NCI-H1694 treated with DMSO at 0.1 percent for 48 hours (cell line): ENCODE measurements at regions not wholly inside any gene's neighbourhood (a gene's known extent, or its start where the extent isn't known, plus 50 kb on each side); places are given as distances from the start of the nearest gene placed in this dataset.
A peak's percentile ranks its signal among the peaks of the same experiment; 100 is the strongest.
"Not testable (repeated sequence)": the region's sequence is repeated elsewhere in the genome, so short reads cannot be mapped to it uniquely, and the experiment has no call there.

Source experiments
- DNase-seq: peaks from one replicate; lab custom pipeline; 2025; lab: John Stamatoyannopoulos, UW

DNA sequence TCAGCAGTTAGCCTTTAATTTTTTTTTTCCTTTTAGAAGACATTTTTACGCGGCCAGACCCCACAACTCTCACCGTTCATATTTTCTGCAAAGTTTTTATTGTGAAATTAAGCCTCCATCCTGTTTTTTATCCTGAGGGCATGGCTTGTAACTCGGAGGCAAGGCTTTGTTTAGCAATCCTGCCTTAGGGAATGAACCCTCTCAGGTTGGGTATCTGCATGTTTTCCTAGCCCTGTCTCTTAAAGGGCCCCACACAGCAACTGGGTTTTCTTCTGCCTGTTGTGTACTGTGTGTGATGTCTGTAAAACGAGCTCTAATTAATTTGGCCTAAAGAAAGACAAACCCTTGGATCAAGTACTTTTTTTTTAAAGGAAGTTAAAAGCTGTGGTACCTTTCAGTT is 130.2 kb upstream of the COBL start:
- no peak for DNase-seq

DNA sequence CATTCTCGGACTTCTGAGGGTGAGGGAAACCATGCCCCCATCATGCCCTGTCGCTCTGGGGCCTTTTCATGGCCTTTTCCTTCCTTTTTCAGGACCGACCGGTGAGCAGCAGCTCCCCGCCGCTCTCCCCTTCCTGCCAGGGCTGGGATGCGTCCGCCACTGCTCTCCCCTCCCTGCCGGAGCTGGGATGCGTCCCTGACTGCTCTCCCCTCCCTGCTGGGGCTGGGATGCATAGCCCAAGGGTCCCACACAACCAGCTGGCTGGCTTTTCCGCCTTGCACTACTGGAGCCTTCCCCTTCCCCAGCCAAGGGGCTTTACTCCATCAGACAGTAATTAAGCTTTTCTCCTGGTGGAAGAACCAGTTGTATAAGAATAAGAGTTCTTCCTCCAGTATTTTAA is 129.7 kb upstream of the COBL start:
- DNase-seq, result no peak

DNA sequence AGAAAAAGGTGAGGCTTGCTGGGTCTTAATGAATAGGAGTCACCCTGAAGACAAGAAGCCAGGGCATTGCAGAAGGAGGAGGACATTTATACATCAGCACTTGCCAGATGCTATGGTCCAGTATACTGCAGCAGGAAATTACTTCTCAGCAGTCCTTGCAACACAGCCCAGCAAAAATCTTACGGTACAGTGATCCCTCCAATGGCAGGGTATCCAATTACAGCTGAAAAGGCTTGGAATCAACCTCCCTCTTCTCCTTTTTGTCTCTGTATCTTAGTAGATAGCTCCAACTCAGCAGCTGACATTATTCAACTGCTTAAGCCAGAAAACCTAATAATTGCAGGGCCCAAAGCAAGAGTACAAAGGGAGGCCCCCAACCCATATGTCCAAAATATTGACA is 128.3 kb upstream of the COBL start:
- DNase-seq, result no peak

DNA sequence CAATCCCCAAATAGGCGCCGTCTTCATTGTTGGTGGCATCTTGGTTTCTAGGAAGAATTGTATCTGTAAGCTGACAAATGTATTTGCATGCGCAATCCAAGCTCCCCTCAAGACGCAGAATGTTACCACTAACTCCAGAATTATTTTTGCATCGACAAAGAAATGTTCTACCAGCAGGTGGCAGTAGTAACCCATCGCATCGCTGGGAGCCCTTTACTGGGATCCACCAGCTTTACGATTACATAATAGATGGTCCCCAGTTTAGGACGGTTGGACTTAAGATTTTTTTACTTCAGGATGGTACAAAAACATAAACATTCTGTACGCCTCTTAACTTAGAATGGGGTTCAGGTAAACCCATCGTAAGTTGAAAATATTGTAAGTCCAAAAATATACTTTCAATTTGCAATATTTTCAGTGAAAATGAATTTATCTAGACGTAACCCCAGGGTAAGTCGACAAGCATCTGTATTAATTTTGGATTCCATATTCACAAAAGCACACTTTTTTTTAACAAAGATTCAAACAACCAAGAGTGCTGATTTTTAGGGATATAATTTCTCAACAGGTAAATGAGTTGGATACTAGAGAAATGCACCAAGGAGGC is 114.0 kb upstream of the COBL start:
- DNase-seq, result peak; percentile 44

DNA sequence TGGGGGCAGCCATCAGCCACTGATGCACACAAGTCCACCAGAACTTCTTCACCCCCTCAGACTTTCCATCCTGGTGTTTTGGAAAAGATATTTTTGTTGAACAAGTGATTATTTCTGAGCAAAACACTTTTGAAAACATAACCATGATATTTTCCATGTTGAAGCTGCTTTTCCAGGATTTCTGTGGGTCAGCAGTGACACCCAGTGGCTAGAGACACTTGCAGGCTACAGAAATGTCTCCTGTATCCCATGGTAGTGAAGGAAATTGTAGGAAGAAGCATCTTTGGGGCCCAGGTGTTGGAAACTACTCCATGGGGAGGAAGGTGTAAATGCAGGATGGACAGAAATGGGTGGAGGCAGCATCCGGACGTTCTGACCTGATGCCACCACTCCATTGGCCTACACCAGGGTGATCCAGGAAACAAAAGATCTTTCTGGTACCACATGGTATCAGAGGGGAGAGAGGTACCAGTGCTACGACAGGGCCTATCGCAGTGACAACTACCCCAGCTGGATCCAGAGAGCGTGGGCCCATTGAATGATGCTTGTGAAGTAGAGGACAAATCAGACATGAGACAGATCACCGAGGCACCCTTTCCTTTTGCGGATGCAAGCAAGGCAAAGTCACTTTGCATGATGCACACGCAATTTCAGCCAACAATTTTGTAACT is 111.7 kb upstream of the COBL start:
- DNase-seq, result no peak

DNA sequence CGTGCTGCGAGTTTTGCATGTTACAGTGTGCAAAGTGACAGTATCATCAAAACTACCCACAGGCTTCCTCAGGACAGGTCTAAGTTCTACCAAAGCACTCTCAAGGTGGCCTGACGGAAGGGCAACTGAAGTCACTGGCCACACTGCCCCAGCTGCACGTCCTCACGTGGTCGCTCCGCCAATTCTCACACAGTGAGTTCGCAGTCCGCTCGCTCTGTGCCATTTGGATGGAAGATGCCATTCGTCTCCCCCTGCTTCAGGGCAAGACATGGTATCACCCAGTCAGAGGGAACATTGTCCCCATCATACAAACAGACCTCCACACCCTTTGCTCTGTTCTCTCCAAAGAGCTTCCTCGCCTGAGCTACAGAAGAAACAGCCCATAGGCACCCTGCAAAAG is 109.6 kb upstream of the COBL start:
- no peak for DNase-seq

DNA sequence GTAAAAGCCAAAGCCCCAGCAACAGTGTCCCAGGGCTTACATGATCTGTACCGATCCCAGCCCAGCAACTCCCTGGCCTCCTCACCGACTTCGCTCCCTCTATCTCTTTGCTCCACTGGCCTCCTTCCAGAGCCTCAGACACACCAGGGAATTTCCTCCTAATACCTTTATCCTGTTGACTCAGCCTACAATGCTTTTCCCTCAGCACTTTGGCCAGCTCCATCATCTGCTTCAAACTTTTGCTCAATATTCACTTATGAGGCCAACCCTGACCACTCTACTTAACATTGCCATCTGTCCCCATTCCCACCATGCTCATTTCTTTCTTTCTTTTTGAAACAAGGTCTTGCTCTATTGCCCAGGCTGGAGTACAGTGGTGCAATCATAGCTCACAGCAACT is 93.3 kb upstream of the COBL start:
- DNase-seq, result not testable (repeated sequence)

DNA sequence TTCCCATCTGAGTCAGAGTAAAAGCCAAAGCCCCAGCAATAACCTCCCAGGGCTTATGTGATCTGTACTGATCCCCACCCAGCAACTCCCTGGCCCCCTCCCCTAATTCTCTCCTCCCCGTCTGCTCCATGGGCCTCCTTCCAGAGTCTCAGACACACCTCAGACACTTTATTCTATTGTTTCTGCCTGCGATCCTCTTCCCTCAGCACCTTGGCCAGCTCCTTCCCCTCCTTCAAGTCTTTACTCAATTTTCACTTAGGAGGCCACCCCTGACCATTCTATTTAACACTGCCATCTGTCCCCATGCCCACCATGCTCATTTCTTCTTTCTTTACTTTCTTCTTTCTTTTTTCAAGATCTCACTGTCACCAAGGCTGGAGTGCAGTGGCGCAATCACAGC is 81.0 kb upstream of the COBL start:
- not testable (repeated sequence) for DNase-seq

DNA sequence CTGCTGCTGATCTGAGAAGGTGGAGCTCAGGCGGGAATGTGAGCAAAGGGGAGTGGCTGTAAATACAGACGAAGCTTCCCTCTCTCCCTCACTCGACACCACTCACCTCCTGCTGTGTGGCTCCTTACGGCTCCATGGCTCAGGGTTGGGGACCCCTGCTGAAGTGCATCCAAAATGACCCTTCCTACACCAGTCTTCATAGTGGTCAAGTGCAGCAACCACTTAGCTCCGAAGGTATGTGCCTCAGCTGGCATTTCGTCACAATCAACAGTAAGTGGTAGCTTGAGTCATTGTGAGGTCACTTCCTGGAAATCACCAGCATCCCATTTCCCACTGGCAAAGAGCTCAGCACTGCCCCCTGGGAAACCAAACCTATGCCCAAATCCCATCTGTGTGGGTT is 76.4 kb upstream of the COBL start:
- not testable (repeated sequence) for DNase-seq

DNA sequence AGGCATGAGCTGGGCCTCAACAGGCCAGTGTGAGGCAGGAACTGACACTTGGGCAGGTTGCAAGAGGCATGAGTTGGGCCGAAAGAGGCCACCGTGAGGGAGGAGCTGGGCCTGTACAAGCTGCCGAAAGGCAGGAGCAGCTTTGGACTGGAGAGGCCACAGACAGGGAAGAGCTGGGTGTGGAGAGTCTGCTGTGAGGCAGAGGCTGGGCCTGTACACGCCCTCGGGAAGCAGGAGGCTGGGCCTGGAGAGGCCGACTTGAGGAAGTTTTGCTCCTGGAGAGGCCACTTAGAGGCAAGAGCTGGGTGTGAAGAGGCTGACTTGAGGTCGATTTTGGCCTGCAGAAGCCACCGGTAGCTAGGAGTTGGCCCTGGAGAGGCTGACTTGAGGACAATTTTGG is 73.3 kb upstream of the COBL start:
- not testable (repeated sequence) for DNase-seq

DNA sequence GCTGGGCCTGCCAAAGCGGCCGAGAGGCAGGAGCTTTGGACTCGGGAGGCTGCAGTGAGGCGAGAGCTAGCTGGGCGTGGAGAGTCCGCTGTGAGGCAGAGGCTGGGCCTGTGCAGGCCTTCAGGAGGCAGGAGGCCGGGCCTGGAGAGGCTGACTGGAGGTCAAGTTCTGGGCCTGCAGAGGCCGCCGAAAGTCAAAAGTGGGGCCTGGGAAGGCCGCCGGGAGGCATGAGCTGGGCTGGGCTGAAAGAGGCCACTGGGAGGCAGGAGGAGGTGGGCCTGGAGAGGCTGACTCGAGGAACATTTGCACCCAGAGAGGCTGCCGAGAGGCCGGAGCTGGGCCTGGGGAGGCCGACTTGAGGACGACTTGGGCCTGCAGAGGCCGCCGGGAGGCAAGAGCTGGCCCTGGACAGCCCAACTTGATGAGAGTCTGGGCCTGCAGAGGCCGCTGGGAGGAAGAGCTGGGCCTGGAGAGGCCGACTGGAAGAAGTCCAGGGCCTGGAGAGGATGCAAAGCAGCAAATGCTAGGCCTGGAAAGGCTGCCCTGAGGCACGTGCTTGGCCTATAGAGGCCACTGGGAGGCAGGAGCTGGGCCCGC is 72.7 kb upstream of the COBL start:
- not testable (repeated sequence) for DNase-seq

DNA sequence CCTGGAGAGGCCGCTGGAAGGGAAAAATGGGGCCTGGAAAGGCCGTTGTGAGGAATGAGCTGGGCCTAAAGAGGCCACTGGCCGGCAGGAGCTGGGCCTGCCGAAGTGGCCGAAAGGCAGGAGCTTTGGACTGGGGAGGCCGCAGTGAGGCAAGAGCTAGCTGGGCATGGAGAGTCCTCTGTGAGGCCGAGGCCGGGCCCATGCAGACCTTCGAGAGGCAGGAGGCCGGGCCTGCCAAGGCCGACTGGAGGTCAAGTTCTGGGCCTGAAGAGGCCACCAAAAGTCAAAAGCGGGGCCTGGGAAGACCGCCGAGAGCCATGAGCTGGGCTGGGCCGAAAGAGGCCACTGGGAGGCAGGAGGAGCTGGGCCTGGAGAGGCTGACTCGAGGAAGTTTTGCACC is 71.6 kb upstream of the COBL start:
- not testable (repeated sequence) for DNase-seq

DNA sequence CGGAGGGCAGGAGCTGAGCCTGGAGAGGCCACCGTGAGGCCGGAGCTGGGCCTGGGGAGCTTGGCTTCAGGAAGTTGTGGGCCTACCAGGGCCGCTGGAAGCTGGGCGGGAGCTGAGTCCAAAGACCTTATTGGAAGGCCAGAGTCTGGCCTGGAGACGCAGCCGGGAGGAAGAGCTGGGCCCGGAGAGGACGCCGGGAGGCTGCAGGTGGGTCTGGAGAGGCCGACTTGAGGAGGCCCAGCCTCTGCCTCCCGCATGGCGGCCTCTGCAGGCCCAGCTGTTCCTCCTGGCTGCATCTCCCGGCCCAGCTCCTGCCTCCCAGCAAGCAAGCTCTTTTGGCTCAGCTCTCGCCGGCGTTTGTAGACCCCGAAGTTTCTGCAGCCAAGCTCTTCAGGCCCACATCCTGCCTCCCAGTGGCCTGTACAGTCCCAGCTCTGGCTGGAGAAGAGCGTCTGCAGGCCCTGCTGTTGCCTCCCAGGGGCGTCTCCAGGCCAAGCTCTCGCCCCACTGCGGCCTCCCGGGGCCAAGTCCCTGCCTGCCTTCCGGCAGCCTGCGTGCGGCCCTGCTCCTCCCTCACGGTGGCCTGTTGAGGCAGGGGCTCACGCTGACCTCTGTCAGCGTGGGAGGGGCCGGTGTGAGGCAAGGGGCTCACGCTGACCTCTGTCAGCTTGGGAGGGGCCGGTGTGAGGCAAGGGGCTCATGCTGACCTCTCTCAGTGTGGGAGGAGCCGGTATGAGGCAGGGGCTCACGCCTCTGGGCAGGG is 70.4 kb upstream of the COBL start:
- DNase-seq, result not testable (repeated sequence)

DNA sequence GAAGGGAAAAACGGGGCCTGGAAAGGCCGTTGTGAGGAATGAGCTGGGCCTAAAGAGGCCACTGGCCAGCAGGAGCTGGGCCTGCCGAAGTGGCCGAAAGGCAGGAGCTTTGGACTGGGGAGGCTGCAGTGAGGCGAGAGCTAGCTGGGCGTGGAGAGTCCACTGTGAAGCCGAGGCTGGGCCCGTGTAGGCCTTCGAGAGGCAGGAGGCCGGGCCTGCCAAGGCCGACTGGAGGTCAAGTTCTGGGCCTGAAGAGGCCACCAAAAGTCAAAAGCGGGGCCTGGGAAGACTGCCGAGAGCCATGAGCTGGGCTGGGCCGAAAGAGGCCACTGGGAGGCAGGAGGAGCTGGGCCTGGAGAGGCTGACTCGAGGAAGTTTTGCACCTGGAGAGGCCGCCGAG is 69.6 kb upstream of the COBL start:
- DNase-seq, result not testable (repeated sequence)

DNA sequence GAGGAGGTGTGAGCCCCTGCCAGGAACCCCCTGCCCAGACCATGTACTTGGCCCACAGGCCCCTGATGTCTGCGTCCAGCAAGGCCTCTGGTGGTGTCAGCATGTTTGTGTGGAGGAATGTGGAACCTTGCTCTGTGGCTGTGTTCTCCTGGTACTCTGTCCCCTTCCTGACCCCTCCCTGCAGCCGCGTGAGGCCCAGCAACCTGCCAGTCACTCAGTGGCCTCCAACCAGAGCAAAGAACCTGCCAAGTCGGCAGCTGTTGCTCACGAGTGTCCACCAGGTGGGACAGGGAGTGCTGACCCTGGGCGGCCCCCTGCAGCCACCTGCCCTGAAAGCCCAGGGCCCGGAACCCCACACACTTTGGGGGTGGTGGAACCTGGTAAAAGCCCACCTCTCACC is 65.6 kb upstream of the COBL start:
- not testable (repeated sequence) for DNase-seq

DNA sequence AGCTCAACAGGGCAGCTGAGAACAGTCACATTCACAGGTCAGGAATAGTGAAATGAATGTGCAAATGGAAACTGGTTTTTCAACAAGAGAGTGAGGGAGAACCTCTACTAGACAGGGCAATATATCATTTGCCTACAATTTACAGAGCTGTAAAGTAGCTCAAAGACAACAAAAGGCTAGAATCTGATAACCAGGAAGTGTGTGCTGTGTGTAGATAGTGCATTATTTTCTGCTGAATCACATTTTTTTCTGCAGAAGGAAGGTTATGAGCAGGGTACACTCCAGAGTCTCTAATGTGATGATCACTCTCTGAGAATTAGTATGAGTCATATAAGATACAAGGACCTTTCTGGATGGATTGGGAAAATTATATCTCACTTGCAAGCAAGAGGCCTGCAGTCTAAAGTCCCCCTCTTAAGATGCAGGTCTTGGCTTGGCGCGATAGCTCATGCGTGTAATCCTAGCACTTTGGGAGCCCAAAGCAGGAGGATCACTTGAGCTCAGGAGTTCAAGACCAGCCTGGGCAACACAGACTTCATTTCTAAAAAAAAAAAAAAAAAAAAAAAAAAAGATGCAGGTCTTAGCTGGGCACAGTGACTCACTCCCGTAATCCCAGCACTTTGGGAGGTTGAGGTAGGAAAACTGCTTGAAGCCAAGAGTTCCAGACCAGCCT is 59.9 kb upstream of the COBL start:
- DNase-seq, result no peak

DNA sequence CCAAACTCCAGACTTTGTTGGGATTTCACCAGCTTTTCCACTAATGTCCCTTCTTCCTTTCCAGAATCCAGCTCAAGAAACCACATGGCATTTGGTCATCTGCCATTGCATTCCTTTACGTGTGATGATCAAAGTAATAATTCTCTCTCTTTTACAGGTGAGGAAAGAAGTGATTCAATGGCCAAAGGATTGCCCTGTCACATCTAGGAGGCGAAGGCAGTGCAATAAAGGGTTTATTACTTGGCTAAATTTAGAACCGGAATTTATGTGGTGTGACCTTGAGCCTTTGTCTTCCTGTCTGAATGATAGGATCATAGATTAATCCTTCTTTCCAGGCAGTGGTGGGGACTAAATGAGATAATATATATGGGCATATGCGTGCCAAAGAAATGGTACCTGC is 58.3 kb upstream of the COBL start:
- DNase-seq, result no peak

DNA sequence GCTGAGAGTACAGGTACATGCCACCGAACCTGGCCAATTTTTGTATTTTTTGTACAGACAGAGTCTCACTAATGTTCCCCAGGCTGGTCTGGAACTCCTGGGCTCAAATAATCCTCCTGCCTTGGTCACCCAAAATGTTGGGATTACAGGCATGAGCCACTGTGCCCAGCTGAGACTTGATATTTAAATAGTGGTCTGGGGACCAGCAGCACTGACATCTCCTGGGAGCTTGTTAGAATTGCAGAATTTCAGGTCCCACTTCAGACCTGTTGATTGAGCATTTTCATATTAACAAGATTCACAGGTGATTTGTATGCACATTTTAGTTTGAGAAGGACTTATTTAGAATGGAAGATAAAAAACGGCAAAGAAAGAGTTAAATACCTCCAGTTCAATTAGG is 57.0 kb upstream of the COBL start:
- not testable (repeated sequence) for DNase-seq

DNA sequence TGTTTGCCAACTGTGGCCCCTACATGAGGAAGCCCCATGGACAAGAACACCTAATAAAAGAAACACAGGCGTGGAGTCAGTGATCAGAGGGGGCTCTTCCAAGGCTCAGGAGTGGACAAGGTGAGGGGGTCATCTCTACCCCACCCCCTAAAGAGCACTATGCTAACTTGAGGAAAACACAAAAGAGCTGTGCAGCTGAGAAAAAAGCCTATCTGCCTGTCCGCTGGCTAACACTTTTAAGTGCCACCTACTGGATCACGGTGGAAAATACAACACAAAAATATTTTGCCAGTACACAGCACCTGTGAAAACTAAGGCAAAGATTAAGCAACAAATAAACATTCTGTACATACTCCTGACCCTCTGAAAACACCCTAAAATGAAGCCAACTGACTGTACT is 53.1 kb upstream of the COBL start:
- DNase-seq, result no peak

DNA sequence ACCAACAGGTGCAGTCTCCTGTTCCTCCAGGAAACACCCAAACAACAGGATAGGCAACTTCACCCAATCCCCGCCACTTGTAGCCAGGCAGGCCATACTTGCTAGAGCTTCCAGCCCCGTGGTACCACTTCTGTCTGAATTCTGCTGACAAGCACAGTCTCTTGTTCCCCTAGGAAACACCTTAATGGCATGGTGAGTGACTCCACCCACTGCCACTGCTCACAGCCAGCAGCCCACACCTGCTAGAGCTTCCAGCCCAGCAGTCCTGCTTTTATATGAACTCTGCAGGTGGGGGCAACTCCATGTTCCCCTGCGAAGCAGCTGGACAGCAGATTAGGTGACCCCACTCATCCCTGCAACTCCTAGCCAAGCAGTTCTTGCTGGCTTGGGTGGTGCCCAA is 52.6 kb upstream of the COBL start:
- not testable (repeated sequence) for DNase-seq

DNA sequence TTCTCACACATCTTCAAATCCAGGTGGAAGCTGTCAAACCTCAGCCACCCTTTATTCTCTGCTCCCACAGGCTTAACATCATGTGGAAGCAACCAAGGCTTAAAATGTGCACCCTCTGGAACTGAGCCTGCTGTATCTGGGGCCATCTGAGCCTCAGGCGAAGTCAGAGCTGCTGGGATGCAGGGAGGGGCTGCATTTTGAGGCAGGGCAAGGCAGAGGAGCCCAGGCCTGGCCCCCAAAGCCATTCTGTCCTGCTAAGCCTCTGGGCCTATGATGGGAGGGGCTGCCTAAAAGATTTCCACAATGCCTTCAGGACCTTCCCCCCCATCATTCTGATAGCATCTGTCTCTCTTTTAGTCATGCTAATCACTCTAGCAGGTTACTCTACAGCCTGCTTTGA is 51.7 kb upstream of the COBL start:
- no peak for DNase-seq

DNA sequence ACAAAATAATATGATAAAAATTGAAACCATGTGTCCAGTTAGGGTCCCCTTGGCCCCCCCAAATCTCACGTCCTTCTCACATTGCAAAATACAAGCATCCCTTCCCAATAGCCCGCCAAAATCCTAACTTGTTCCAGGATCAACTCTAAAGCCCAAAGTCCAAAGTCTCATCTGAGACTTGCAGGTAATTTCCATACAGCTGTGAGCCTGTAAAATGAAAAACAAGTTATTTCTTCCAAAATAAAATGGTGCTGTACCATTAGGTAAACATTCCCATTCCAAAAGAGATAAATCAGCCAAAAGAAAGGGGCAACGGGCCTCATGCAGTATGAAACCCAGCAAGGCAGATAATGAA is 51.0 kb upstream of the COBL start:
- DNase-seq, result no peak
